HEK293T (cell line): ENCODE measurements at regions not wholly inside any gene's neighbourhood (a gene's known extent, or its start where the extent isn't known, plus 50 kb on each side); places are given as distances from the start of the nearest gene placed in this dataset.

Experiments used
- CTCF ChIA-PET: fragments of 350-600 bp; formaldehyde crosslinking; extraction: SDS; loops from one replicate; lab custom pipeline; 2021; ENCODE audit warnings: antibody characterized with exemption, inconsistent platforms; lab: Yijun Ruan, JAX
- POLR2A ChIA-PET: fragments of 350-600 bp; formaldehyde crosslinking; extraction: SDS; loops from one replicate; lab custom pipeline; 2020; ENCODE audit warnings: antibody characterized with exemption, inconsistent platforms; lab: Yijun Ruan, JAX
- DNase-seq: peaks from one replicate; pipeline ENCODE4 v3.0.0; 2012; ENCODE audit warnings: mixed read lengths; ENCODE audit errors: extremely low spot score
- ARNT ChIP-seq: fragments of 450-650 bp; IDR thresholded peaks from 2 replicates; pipeline ENCODE4 v1.6.1; 2017; ENCODE audit warnings: mild to moderate bottlenecking
- BHLHE40 ChIP-seq: fragments of 450-650 bp; IDR thresholded peaks from 2 replicates; pipeline ENCODE4 v1.6.1; 2016; ENCODE audit warnings: mild to moderate bottlenecking, moderate library complexity, borderline replicate concordance
- CTBP1 ChIP-seq: fragments of 450-650 bp; IDR thresholded peaks from 2 replicates; pipeline ENCODE4 v1.6.1; 2016; ENCODE audit warnings: borderline replicate concordance
- ELF4 ChIP-seq: fragments of 450-650 bp; IDR thresholded peaks from 2 replicates; pipeline ENCODE4 v1.6.1; 2017; ENCODE audit warnings: antibody characterized with exemption
- FOXA1 ChIP-seq: fragments of 450-650 bp; IDR thresholded peaks from 2 replicates; pipeline ENCODE4 v1.6.1; 2016; ENCODE audit warnings: mild to moderate bottlenecking
- FOXK2 ChIP-seq: fragments of 450-650 bp; IDR thresholded peaks from 2 replicates; pipeline ENCODE4 v1.6.1; 2016; ENCODE audit warnings: mild to moderate bottlenecking
- FOXM1 ChIP-seq: fragments of 450-650 bp; IDR thresholded peaks from 2 replicates; pipeline ENCODE4 v1.6.1; 2017; ENCODE audit warnings: mild to moderate bottlenecking, borderline replicate concordance
- HDGF ChIP-seq: fragments of 450-650 bp; IDR thresholded peaks from 2 replicates; pipeline ENCODE4 v1.6.1; 2017; ENCODE audit warnings: antibody characterized with exemption, borderline replicate concordance
- L3MBTL2 ChIP-seq: fragments of 450-650 bp; conservative IDR thresholded peaks from 2 replicates; pipeline ENCODE4 v1.6.1; 2016; ENCODE audit warnings: mild to moderate bottlenecking
- LEF1 ChIP-seq: fragments of 450-650 bp; IDR thresholded peaks from 2 replicates; pipeline ENCODE4 v1.6.1; 2017; ENCODE audit warnings: mild to moderate bottlenecking, borderline replicate concordance
- NFRKB ChIP-seq: fragments of 450-650 bp; IDR thresholded peaks from 2 replicates; pipeline ENCODE4 v1.6.1; 2016; ENCODE audit warnings: mild to moderate bottlenecking, moderate library complexity
- PKNOX1 ChIP-seq: fragments of 450-650 bp; IDR thresholded peaks from 2 replicates; pipeline ENCODE4 v1.6.1; 2016
- SP1 ChIP-seq: fragments of 450-650 bp; IDR thresholded peaks from 2 replicates; pipeline ENCODE4 v1.6.1; 2017
- SUZ12 ChIP-seq: fragments of 450-650 bp; IDR thresholded peaks from 2 replicates; pipeline ENCODE4 v1.6.1; 2016; ENCODE audit warnings: mild to moderate bottlenecking
- TARDBP ChIP-seq: fragments of 450-650 bp; IDR thresholded peaks from 2 replicates; pipeline ENCODE4 v1.6.1; 2016
- ZNF384 ChIP-seq: fragments of 450-650 bp; IDR thresholded peaks from 2 replicates; pipeline ENCODE4 v1.6.1; 2016

- TF ChIP-seq FOXK2 (no peak), NFRKB (no peak), LEF1 (no peak), ARNT (no peak), BHLHE40 (no peak), FOXM1 (no peak)
- POLR2A ChIA-PET: no interaction called here
- DNase-seq: no peak
- CTCF ChIA-PET: no interaction called here
Observed at GRCh38 chr15:35721751-35722150, 175.8 kb upstream of the DPH6 start.

DNA sequence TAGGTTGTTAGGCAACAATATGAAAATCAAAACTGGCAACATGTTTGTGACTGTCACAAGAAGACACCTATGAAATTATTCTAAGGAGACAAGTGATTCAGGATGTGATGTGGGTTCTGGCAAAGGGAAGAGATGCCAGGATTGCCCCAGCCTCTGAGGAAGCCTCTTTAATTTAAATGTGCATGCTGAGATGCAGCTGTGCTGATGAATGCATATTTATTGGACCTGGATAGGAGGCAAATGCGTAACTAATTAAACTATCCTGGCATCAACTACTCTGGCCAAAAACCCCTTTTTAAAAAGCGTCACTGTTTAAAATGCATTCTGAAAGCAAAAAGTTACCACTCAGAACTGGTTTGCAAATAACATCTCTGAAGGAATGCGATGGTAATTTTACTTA is 176.5 kb upstream of the DPH6 start:
- no peak for TF ChIP-seq NFRKB
- no peak for TF ChIP-seq SP1
- TF ChIP-seq PKNOX1: no peak
- no peak for TF ChIP-seq SUZ12
- ChIA-PET CTCF (no interaction called here), POLR2A (no interaction called here)
- DNase-seq: no peak

GRCh38 chr15:35723120-35723847 is 177.3 kb upstream of the DPH6 start:
- TF ChIP-seq FOXA1 (no peak), ARNT (no peak), ZNF384 (no peak), BHLHE40 (no peak), SP1 (no peak), NFRKB (no peak), TARDBP (no peak)
- ChIA-PET CTCF (no interaction called here), POLR2A (no interaction called here)
- DNase-seq: no peak

- TF ChIP-seq L3MBTL2: no peak
- TF ChIP-seq ELF4: no peak
- TF ChIP-seq ZNF384: no peak
- CTCF ChIA-PET: no interaction called here
- POLR2A ChIA-PET: no interaction called here
- DNase-seq: no peak
Observed at GRCh38 chr15:35723852-35724251, 177.9 kb upstream of the DPH6 start.

DNA sequence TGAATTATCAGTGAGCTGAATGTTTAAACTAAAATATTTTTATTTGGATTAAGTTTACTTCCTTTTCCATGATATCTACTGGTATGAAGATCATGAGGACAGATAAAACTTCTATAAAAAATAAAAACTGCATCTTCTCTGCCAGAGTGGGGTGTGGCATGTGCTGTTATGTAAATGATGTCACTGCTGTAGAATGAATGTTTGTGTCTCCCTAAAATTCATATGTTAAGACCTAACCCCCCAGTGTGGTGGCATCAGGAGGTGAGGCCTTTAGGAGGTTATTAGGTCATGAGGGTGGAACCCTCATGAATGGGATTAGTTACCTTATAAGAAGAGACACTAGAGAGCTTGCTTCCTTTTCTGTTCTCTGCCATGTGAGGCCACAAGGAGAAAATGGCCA is 178.7 kb upstream of the DPH6 start:
- no peak for DNase-seq
- POLR2A ChIA-PET: no interaction called here
- TF ChIP-seq SUZ12: no peak
- TF ChIP-seq HDGF: no peak
- TF ChIP-seq FOXM1: no peak
- TF ChIP-seq ELF4: no peak
- no peak for TF ChIP-seq TARDBP
- no peak for TF ChIP-seq CTBP1
- no peak for TF ChIP-seq ZNF384
- TF ChIP-seq FOXK2: no peak
- TF ChIP-seq PKNOX1: no peak
- TF ChIP-seq LEF1: no peak
- TF ChIP-seq BHLHE40: no peak
- no peak for TF ChIP-seq FOXA1
- no peak for TF ChIP-seq ARNT
- TF ChIP-seq NFRKB: no peak
- TF ChIP-seq L3MBTL2: no peak
- no peak for TF ChIP-seq SP1
- CTCF ChIA-PET: no interaction called here

DNA sequence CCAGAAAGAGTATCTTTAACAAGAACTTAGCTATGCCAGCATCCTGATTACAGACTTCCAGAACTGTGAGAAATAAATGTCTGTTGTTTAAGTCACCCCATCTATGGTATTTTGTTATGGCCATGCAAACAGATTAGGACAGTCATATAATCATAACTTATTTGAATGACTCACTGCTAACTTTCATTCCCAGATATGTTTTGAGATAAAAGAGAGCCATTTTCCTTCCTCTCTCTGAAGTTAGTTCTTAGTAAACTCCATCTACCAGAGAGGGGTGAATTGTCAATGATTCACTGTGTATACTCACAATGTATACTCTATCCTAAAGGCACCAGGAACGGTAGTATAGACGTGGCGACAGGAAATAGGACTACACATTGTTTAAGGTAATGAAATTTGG is 179.4 kb upstream of the DPH6 start:
- ChIA-PET POLR2A (no interaction called here), CTCF (no interaction called here)

More for the DNA sequence above, 179.4 kb upstream of the DPH6 start:
- no peak for TF ChIP-seq HDGF
- TF ChIP-seq PKNOX1: no peak
- no peak for TF ChIP-seq ELF4
- no peak for TF ChIP-seq FOXM1
- TF ChIP-seq SP1: no peak
- no peak for TF ChIP-seq FOXK2
- TF ChIP-seq L3MBTL2: no peak
- no peak for TF ChIP-seq SUZ12
- TF ChIP-seq ZNF384: no peak
- TF ChIP-seq LEF1: no peak
- no peak for TF ChIP-seq ARNT
- TF ChIP-seq FOXA1: no peak
- TF ChIP-seq NFRKB: no peak
- no peak for TF ChIP-seq CTBP1
- no peak for TF ChIP-seq TARDBP
- TF ChIP-seq BHLHE40: no peak
- DNase-seq: no peak
